Parathyroid adenoma (tissue), 2 donors: ENCODE measurements at regions not wholly inside any gene's neighbourhood (a gene's known extent, or its start where the extent isn't known, plus 50 kb on each side); places are given as distances from the start of the nearest gene placed in this dataset.

Experiments
- H2AFZ ChIP-seq: fragments of 300-600 bp; sonication (generic); one replicate; pipeline ENCODE4 v1.7.0; 2017; ENCODE audit warnings: antibody characterized with exemption, mild to moderate bottlenecking
- H3K27ac ChIP-seq: fragments of 300-600 bp; sonication (generic); one replicate; pipeline ENCODE4 v1.7.0; 2017
- H3K27me3 ChIP-seq: fragments of 300-600 bp; sonication (generic); one replicate; pipeline ENCODE4 v1.7.0; 2017; ENCODE audit warnings: low read length; ENCODE audit not compliant: control insufficient read depth, insufficient read depth
- H3K36me3 ChIP-seq: fragments of 300-600 bp; sonication (generic); one replicate; pipeline ENCODE4 v1.7.0; 2017; ENCODE audit warnings: low read length; ENCODE audit not compliant: control insufficient read depth, insufficient read depth
- H3K4me1 ChIP-seq: fragments of 300-600 bp; sonication (generic); one replicate; pipeline ENCODE4 v1.7.0; 2017; ENCODE audit warnings: control low read depth
- H3K4me2 ChIP-seq: fragments of 300-600 bp; sonication (generic); one replicate; pipeline ENCODE4 v1.7.0; 2017; ENCODE audit warnings: low read length
- H3K4me3 ChIP-seq: fragments of 300-600 bp; sonication (generic); one replicate; pipeline ENCODE4 v1.7.0; 2017; ENCODE audit warnings: low read depth, low read length
- H3K79me2 ChIP-seq: fragments of 300-600 bp; sonication (generic); one replicate; pipeline ENCODE4 v1.7.0; 2017; ENCODE audit warnings: control low read depth
- H3K9ac ChIP-seq: fragments of 300-600 bp; sonication (generic); one replicate; pipeline ENCODE4 v1.7.0; 2017; ENCODE audit warnings: mild to moderate bottlenecking
- H3K9me3 ChIP-seq: fragments of 300-600 bp; sonication (generic); one replicate; pipeline ENCODE4 v1.7.0; 2017; ENCODE audit warnings: low read length; ENCODE audit not compliant: control insufficient read depth
- TF ChIP-seq, protein P1 (sequence below): fragments of 300-600 bp; sonication (generic); IDR thresholded peaks from one replicate; pipeline ENCODE4 v1.7.0; 2017; ENCODE audit warnings: antibody characterized with exemption, mild to moderate bottlenecking
- donor health status: primary hyperparathyroidism.

DNA sequence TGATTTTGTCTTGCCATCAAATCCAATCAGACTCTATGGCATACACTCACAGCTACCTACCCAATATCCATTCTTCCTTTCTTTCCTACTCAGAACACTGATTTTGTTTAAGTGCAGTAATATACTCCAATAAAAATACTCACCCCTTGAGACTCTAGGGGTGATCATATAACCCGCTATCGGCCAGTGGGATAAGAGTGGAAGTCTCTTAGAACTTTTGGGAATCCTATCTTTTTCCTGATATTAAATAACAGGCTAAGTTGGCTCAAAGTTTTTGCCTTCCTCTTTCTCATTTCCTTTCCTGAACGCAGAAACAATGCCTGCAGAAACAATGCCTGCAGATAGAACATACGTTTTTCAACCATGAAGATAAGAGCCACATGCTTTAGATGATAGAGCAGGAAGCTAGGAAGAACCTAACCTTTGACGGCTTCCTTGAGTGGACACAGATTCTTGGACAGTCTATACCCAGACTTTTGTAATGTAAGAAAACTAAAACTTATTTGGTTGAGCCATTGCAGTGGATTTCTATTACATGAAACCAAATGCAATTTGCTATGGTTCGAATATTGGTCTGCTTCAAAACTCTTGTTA, 373.8 kb downstream of the STIM2 start:
- H3K27me3 ChIP-seq, result no peaks in the 10 kb centered on the region
- no peak overlapping the region for H3K27ac ChIP-seq
- no peaks in the 10 kb centered on the region for H3K36me3 ChIP-seq
- no peaks in the 10 kb centered on the region for H3K79me2 ChIP-seq
- no peak overlapping the region for H3K9ac ChIP-seq
- TF ChIP-seq, protein P1, sequence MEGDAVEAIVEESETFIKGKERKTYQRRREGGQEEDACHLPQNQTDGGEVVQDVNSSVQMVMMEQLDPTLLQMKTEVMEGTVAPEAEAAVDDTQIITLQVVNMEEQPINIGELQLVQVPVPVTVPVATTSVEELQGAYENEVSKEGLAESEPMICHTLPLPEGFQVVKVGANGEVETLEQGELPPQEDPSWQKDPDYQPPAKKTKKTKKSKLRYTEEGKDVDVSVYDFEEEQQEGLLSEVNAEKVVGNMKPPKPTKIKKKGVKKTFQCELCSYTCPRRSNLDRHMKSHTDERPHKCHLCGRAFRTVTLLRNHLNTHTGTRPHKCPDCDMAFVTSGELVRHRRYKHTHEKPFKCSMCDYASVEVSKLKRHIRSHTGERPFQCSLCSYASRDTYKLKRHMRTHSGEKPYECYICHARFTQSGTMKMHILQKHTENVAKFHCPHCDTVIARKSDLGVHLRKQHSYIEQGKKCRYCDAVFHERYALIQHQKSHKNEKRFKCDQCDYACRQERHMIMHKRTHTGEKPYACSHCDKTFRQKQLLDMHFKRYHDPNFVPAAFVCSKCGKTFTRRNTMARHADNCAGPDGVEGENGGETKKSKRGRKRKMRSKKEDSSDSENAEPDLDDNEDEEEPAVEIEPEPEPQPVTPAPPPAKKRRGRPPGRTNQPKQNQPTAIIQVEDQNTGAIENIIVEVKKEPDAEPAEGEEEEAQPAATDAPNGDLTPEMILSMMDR, result no peak
- no peak overlapping the region for H2AFZ ChIP-seq
- no peak overlapping the region for H3K4me3 ChIP-seq
- H3K4me2 ChIP-seq, result no peak overlapping the region
- H3K4me1 ChIP-seq, result no peaks in the 10 kb centered on the region
- H3K9me3 ChIP-seq, result no peaks in the 10 kb centered on the region

DNA sequence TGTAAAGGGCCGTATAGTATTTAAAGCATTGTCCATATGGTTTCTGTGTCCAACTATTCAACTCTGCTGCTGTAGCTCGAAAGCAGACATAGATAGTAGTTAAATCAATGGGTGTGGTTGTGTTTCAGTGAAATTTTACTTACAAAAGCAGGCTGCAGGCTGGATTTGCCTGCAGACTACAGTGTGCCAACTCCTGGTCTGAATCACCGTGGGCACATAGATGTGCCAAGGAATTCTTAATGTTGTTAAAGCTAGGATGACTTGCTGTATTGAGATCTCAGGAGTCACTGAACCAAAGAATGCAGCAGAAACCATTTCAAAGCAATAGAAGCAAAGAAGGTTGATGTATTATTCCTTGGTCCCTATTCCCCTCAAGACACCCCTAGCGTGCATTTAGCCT, 379.0 kb downstream of the STIM2 start:
- TF ChIP-seq, protein P1, result no peak
- Histone ChIP-seq H3K27me3 (no peaks in the 10 kb centered on the region), H3K9ac (no peak overlapping the region), H3K36me3 (no peaks in the 10 kb centered on the region), H3K79me2 (no peaks in the 10 kb centered on the region), H3K4me3 (no peak overlapping the region), H2AFZ (no peak overlapping the region), H3K27ac (no peak overlapping the region), H3K4me2 (no peak overlapping the region), H3K9me3 (no peaks in the 10 kb centered on the region), H3K4me1 (no peaks in the 10 kb centered on the region)

DNA sequence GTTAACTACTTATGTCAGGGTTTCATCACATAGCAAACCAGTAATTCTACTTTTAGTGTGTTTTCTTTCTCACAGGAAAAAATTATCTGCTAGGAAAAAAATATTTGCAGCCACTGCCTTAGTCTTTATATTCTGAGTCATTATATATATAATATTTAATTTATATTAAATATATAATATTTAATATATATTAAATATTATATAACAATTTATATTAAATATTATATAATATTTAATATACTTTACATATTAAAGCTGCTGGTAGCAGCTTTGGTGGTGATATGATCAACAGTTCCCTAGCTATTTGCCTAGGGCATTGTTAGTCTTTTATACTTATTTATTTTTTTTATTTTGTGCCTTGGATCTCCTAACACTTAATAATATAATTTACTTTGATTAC, 381.6 kb downstream of the STIM2 start:
- TF ChIP-seq, protein P1, result no peak
- H3K27ac ChIP-seq, result no peak overlapping the region
- no peaks in the 10 kb centered on the region for H3K79me2 ChIP-seq
- no peak overlapping the region for H3K4me2 ChIP-seq
- H3K9me3 ChIP-seq, result no peaks in the 10 kb centered on the region
- no peaks in the 10 kb centered on the region for H3K36me3 ChIP-seq
- H3K27me3 ChIP-seq, result no peaks in the 10 kb centered on the region
- H3K4me3 ChIP-seq, result no peak overlapping the region
- H3K9ac ChIP-seq, result no peak overlapping the region
- H3K4me1 ChIP-seq, result no peaks in the 10 kb centered on the region
- no peak overlapping the region for H2AFZ ChIP-seq

DNA sequence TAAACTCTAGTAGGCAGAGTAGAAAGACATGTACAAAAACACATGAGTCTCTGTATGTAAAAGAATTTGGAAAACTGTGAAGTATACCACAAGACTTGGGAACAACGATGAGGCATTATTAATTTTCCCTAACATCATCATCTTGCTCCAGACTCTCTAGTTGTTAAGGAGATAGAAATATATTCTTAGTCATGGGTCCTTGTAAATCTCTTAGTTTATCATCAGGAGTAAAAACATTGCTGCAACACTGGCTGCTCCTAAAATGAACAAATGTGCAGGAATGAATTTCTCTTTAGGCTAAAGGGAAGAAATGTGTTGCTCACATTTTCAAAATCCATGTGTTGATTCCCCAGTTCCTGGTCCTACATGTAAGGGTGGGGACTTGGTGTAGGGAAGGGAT, 384.6 kb downstream of the STIM2 start:
- Histone ChIP-seq H3K9me3 (no peaks in the 10 kb centered on the region), H3K4me2 (no peak overlapping the region), H3K27ac (no peak overlapping the region), H3K27me3 (no peaks in the 10 kb centered on the region), H2AFZ (no peak overlapping the region), H3K9ac (no peak overlapping the region), H3K79me2 (no peaks in the 10 kb centered on the region), H3K36me3 (no peaks in the 10 kb centered on the region), H3K4me3 (no peak overlapping the region), H3K4me1 (no peaks in the 10 kb centered on the region)
- TF ChIP-seq, protein P1, result no peak

DNA sequence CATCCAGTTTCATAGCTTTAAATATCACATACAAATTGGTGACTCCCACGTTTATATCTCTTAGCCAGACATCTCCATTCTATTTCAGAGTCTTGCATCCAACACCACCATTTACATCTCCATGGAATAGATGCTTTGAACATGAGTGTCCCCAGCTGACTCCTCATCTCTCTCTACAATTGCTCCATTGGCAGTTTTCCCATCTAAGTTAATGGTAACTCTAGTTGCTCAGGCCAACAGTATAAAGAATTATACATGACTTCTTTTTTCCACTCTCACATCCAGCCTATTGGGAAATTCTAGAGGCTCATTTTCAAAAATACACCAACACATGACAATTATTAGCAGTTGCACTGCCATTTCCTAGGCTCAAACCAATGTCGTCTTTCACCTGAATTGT, 388.2 kb downstream of the STIM2 start:
- no peak overlapping the region for H3K4me2 ChIP-seq
- H3K79me2 ChIP-seq, result no peaks in the 10 kb centered on the region
- H3K4me1 ChIP-seq, result no peaks in the 10 kb centered on the region
- no peaks in the 10 kb centered on the region for H3K27me3 ChIP-seq
- H2AFZ ChIP-seq, result no peak overlapping the region
- H3K36me3 ChIP-seq, result no peaks in the 10 kb centered on the region
- H3K4me3 ChIP-seq, result no peak overlapping the region
- H3K27ac ChIP-seq, result no peak overlapping the region
- H3K9ac ChIP-seq, result no peak overlapping the region
- TF ChIP-seq, protein P1, result no peak
- no peaks in the 10 kb centered on the region for H3K9me3 ChIP-seq
